CD4-positive, alpha-beta T cell (primary cell): ENCODE measurements at regions not wholly inside any gene's neighbourhood (a gene's known extent, or its start where the extent isn't known, plus 50 kb on each side); places are given as distances from the start of the nearest gene placed in this dataset.
"Not testable (repeated sequence)": the region's sequence is repeated elsewhere in the genome, so short reads cannot be mapped to it uniquely, and the experiment has no call there.

Experiments used
- ATAC-seq: fragments of 200-7000 bp; cut with Tn5 transposase; one replicate; pipeline ENCODE4 v1.10.0; 2022; ENCODE audit warnings: mild to moderate bottlenecking; ENCODE audit not compliant: poor library complexity
- CTCF ChIA-PET: fragments of 350-600 bp; sonication (Branson Sonifier 250); formaldehyde crosslinking; loops from one replicate; lab custom pipeline; 2021; ENCODE audit warnings: antibody characterized with exemption, inconsistent platforms; lab: Charles Lee
- POLR2A ChIA-PET: fragments of 350-600 bp; sonication (Branson Sonifier 250); formaldehyde crosslinking; loops from one replicate; lab custom pipeline; 2021; ENCODE audit warnings: antibody characterized with exemption, inconsistent platforms; lab: Charles Lee
- DNase-seq, 14 experiments: peaks; one replicate each; pipeline ENCODE4 v3.0.0-alpha.2; 2013 to 2020; ENCODE audit warnings: mixed read lengths in 2 of 14
- H3K27ac ChIP-seq, 2 donors: one replicate each; pipeline versions ENCODE4 v1.5.1 to v1.7.0; 2013; ENCODE audit warnings: low read length in 2 of 2, low read depth in 1 of 2, mild to moderate bottlenecking in 1 of 2
- H3K27me3 ChIP-seq, 2 experiments: 1 replicate in 1 of 2; 2 replicates in 1 of 2; pipeline versions ENCODE4 v1.6.1 to v1.7.0; 2013; ENCODE audit warnings: low read length in 2 of 2, control low read depth in 1 of 2, mild to moderate bottlenecking in 1 of 2, moderate library complexity in 1 of 2; ENCODE audit not compliant: insufficient read depth in 2 of 2, control insufficient read depth in 1 of 2
- H3K36me3 ChIP-seq: one replicate; pipeline ENCODE4 v1.6.1; 2013; ENCODE audit warnings: low read length, control low read depth; ENCODE audit not compliant: insufficient read depth
- H3K4me1 ChIP-seq: one replicate; pipeline ENCODE4 v1.6.1; 2013; ENCODE audit warnings: low read length, control low read depth; ENCODE audit not compliant: insufficient read depth
- H3K4me3 ChIP-seq: one replicate; pipeline ENCODE4 v1.5.1; 2013; ENCODE audit warnings: mild to moderate bottlenecking, low read length, moderate library complexity
- H3K9me3 ChIP-seq, 2 experiments: 1 replicate in 1 of 2; 2 replicates in 1 of 2; pipeline versions ENCODE4 v1.6.1 to v1.7.0; 2013; ENCODE audit warnings: low read length in 2 of 2, mild to moderate bottlenecking in 2 of 2, control low read depth in 1 of 2, moderate library complexity in 1 of 2; ENCODE audit not compliant: control insufficient read depth in 1 of 2, insufficient read depth in 1 of 2
- H3K27ac Mint-ChIP-seq: one replicate; pipeline ENCODE4 v1.8.0; 2020; ENCODE audit warnings: mixed read lengths
- H3K27me3 Mint-ChIP-seq: one replicate; pipeline ENCODE4 v1.8.0; 2021; ENCODE audit warnings: mixed read lengths
- H3K36me3 Mint-ChIP-seq: one replicate; pipeline ENCODE4 v1.8.0; 2021; ENCODE audit warnings: low read depth, mixed read lengths
- H3K4me1 Mint-ChIP-seq: one replicate; pipeline ENCODE4 v1.8.0; 2021; ENCODE audit warnings: low read depth, mixed read lengths
- H3K4me3 Mint-ChIP-seq: one replicate; pipeline ENCODE4 v1.8.0; 2020; ENCODE audit warnings: mild to moderate bottlenecking, mixed read lengths
- H3K9me3 Mint-ChIP-seq: one replicate; pipeline ENCODE4 v1.8.0; 2020; ENCODE audit warnings: mixed read lengths
- CTCF ChIP-seq: fragments of 200-600 bp; IDR thresholded peaks from one replicate; pipeline ENCODE4 v1.8.0; 2022; ENCODE audit warnings: antibody characterized with exemption, mild to moderate bottlenecking
- intact Hi-C, 2 experiments: fragments of 100-400 bp; cut with DNase I in 1 of 2; cut with micrococcal nuclease in 1 of 2; formaldehyde crosslinking; loops; one replicate each; pipeline versions ENCODE4 v1.15.1 to v1.9.0; 2023 to 2025; cut with DNase I, micrococcal nuclease

- H3K4me1 Mint-ChIP-seq = no peaks in the 10 kb centered on the region
- Histone ChIP-seq H3K27ac (no peak overlapping the region), H3K36me3 (no peaks in the 10 kb centered on the region), H3K27me3 (no peaks in the 10 kb centered on the region), H3K4me1 (no peaks in the 10 kb centered on the region), H3K9me3 (peaks cover 0 to 3% of the 10 kb centered on the region in 2 experiments), H3K4me3 (no peak overlapping the region)
- ATAC-seq = no peak
- no peak for TF ChIP-seq CTCF
- CTCF ChIA-PET = no interaction called here
- H3K9me3 Mint-ChIP-seq = no peaks in the 10 kb centered on the region
- no peak for DNase-seq
- H3K36me3 Mint-ChIP-seq = no peaks in the 10 kb centered on the region
- POLR2A ChIA-PET = no interaction called here
- H3K4me3 Mint-ChIP-seq = no peak overlapping the region
- intact Hi-C loops = no loop called here
- H3K27me3 Mint-ChIP-seq = no peaks in the 10 kb centered on the region
- H3K27ac Mint-ChIP-seq = no peak overlapping the region
Measured at GRCh38 chrX:114178126-114178525, 405.8 kb upstream of the HTR2C start.

GRCh38 chrX:114167276-114167675 is 416.6 kb upstream of the HTR2C start:
- H3K27ac Mint-ChIP-seq, intact Hi-C loops, H3K4me1 ChIP-seq, H3K27me3 Mint-ChIP-seq, H3K27ac ChIP-seq, POLR2A ChIA-PET, H3K4me3 Mint-ChIP-seq, CTCF ChIA-PET, H3K9me3 Mint-ChIP-seq, H3K36me3 Mint-ChIP-seq, H3K4me1 Mint-ChIP-seq, H3K36me3 ChIP-seq, ATAC-seq, H3K9me3 ChIP-seq, H3K27me3 ChIP-seq, H3K4me3 ChIP-seq, DNase-seq: not testable (repeated sequence)

GRCh38 chrX:114166601-114167000 is 417.3 kb upstream of the HTR2C start:
- DNase-seq (no peak), ATAC-seq (no peak)
- Mint-ChIP-seq H3K9me3 (peaks cover 3% of the 10 kb centered on the region), H3K4me3 (no peak overlapping the region), H3K36me3 (no peaks in the 10 kb centered on the region), H3K4me1 (no peaks in the 10 kb centered on the region), H3K27me3 (no peaks in the 10 kb centered on the region), H3K27ac (no peak overlapping the region)
- Histone ChIP-seq H3K36me3 (no peaks in the 10 kb centered on the region), H3K4me1 (no peaks in the 10 kb centered on the region), H3K4me3 (no peak overlapping the region), H3K27me3 (no peaks in the 10 kb centered on the region), H3K27ac (no peak overlapping the region), H3K9me3 (peaks cover 0 to 7% of the 10 kb centered on the region in 2 experiments)
- intact Hi-C loops = no loop called here
- POLR2A ChIA-PET = no interaction called here
- CTCF ChIA-PET = no interaction called here
- no peak for TF ChIP-seq CTCF

- Mint-ChIP-seq H3K4me3 (no peak overlapping the region), H3K4me1 (no peaks in the 10 kb centered on the region), H3K9me3 (peaks cover 5% of the 10 kb centered on the region), H3K27me3 (no peaks in the 10 kb centered on the region), H3K27ac (no peak overlapping the region), H3K36me3 (no peaks in the 10 kb centered on the region)
- peaks cover 0 to 7% of the 10 kb centered on the region in 2 experiments for H3K9me3 ChIP-seq
- ATAC-seq (no peak), DNase-seq (no peak)
- H3K27me3 ChIP-seq = no peaks in the 10 kb centered on the region
- TF ChIP-seq CTCF = no peak
- no peaks in the 10 kb centered on the region for H3K4me1 ChIP-seq
- H3K36me3 ChIP-seq = no peaks in the 10 kb centered on the region
- intact Hi-C loops = no loop called here
- ChIA-PET CTCF (no interaction called here), POLR2A (no interaction called here)
- no peak overlapping the region for H3K4me3 ChIP-seq
- H3K27ac ChIP-seq = no peak overlapping the region
Measured at GRCh38 chrX:114165537-114165936, 418.3 kb upstream of the HTR2C start.
